SKM-1 (cell line): ENCODE measurements at regions not wholly inside any gene's neighbourhood (a gene's known extent, or its start where the extent isn't known, plus 50 kb on each side); places are given as distances from the start of the nearest gene placed in this dataset.
"Not testable (repeated sequence)": the region's sequence is repeated elsewhere in the genome, so short reads cannot be mapped to it uniquely, and the experiment has no call there.

Source experiments
- DNase-seq: peaks from one replicate; lab custom pipeline; 2025; ENCODE audit not compliant: unreplicated experiment; lab: John Stamatoyannopoulos, UW

GRCh38 chrX:121283921-121284320 is 236.5 kb downstream of the GLUD2 start:
- no peak for DNase-seq

GRCh38 chrX:121298499-121298898 is 251.1 kb downstream of the GLUD2 start:
- DNase-seq = no peak

GRCh38 chrX:121301356-121301755 is 253.9 kb downstream of the GLUD2 start:
- no peak for DNase-seq

DNA sequence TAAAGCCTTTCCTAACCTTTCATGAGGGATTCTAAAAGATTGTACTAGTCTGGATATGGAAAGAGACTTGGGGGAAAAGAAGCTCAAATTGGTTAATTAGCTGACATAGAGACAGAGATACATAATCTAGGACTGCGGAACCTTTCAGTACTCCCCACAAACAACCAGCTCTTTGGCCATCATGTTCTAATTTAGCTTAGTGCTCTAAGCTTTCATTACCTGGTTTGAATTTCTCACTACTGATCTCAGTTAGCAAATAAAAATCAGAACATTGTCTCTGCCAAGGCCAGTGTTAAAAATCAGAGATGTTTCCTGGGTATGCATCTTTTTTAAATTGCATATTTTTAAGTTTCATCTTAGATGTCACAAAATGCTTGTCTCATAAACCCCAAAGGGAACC is 254.4 kb downstream of the GLUD2 start:
- DNase-seq = no peak

DNA sequence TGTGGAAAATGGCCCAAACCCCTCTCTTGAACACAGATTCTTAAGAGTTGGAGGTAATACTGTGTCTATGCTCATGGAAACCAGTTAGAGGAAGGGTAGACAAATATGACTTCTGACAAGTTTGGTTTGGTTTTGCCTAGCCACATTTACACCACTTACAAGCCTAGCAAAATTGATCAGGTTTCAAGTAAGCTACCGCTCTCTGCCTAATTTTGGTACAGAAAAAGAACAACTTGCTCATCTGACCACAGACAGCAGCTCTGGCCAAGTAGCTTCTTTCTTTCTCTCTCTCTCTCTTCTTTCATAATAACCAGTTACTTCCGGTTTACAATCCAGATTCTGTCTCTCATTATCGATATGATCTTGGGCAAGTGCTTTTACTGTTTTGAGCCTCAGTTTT is 260.0 kb downstream of the GLUD2 start:
- no peak for DNase-seq

DNA sequence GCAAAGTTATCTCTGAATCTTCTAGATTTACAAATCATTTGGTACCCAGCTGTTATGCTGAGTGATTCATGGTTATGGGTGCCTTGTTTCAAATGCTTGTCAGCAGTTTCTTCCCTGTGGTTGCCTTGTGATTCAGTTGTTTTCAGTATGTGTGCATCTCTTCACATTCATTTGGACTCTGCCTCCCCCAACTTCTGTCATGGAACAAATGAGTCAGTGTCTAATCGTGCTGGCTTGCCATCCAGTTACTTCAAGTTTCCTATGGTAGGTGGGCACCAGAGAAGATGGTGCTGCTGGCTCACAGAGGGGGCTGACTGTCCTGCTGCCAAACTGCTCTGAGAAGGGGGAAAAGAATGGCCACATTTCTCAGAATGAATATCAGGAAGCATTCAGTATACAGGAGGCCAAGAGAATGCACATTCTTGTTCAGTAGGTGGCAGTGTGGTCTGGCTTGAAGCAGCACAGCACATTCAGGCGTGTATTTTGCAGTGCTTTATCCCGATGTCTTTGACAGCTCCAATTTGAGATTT is 260.9 kb downstream of the GLUD2 start:
- no peak for DNase-seq

- DNase-seq = no peak
These were observed 263.4 kb downstream of the GLUD2 start for GRCh38 chrX:121310820-121311219.

DNA sequence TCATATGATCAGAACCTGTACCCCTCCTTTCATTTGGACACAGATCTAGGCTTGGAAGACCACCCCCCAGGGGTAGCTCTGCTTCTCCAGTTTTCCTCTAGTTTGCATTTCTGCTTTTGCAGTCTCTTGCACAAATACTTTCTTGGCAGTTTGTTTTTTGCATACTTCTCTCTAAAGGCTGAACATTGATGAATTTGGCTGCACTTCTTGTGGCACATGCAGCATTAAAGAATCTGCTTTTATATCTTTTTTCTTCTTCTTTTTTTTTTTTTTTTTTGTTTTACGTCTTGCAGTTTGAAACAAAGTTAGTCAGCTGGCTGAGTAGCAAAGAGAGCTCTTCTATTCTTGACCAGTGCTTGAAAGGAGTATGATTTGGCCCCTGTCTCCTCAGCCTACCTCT is 273.0 kb downstream of the GLUD2 start:
- DNase-seq = no peak

- no peak for DNase-seq
These were observed 274.7 kb downstream of the GLUD2 start for GRCh38 chrX:121322159-121322558.

DNA sequence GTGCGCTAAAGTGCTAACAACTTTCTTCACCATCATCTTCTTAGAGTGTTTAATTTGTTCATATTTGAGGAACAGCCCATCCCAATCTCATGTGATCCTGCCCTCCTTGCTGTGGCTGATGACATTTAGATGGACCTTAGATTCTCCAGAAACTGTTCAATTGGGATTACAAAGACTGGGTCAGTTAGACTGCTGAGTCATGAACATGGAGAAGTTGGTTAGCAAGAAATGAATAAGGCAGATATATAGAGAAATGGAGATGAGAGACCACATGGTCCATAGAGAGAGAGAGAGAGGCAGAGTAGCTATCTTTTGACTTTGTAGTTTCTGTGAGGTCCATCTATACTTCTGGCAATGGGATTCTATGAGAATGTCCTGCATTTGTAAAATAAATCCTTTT is 275.9 kb downstream of the GLUD2 start:
- DNase-seq = no peak

GRCh38 chrX:121333942-121334341 is 286.5 kb downstream of the GLUD2 start:
- no peak for DNase-seq

- DNase-seq = no peak
These were observed 289.5 kb downstream of the GLUD2 start for GRCh38 chrX:121336831-121337421.

- no peak for DNase-seq
These were observed 290.4 kb downstream of the GLUD2 start for GRCh38 chrX:121337816-121338215.

DNA sequence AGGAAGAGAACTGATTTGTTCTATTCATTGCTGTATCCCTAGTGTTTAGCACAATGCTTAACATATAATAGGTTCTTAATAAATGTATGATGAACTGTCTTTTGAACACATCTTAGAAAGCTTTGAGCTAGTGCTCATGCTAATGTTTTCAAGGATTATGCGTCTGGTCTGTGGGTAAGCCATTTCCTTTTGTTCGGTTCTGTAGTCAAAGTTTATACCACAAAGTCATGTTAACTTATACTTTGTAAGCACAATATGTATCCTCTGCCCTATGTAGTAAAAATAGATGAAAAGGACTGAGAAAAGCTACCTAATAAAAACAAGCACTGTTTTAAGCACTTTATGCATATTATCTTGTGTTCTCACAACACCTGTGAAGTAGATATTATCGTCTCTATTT is 301.9 kb downstream of the GLUD2 start:
- no peak for DNase-seq

DNA sequence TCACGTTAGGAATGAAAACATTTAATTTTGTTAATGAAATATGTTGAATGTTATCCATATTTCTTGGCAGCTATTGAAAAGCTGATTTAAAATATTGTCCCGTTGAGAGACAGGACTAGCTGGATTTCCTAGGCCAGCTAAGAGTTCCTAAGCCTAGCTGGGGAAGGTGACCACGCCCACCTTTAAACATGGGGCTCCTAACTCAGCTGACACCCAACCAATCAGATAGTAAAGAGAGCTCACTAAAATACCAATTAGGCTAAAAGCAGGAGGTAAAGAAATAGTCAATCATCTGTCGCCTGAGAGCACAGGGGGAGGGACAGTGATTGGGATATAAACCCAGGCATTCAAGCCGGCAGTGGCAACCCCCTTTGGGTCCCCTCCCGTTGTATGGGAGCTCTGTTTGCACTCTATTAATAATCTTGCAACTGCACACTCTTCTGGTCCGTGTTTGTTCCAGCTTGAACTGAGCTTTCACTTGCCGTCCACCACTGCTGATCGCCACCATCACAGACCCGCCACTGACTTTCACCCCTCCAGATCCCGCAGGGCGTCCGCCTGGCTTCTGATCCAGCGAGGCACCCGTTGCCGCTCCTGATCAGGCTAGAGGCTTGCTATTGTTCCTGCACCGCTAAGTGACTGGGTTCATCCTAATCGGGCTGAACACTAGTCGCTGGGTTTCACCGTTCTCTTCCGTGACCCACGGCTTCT is 308.9 kb downstream of the GLUD2 start:
- DNase-seq = no peak

DNA sequence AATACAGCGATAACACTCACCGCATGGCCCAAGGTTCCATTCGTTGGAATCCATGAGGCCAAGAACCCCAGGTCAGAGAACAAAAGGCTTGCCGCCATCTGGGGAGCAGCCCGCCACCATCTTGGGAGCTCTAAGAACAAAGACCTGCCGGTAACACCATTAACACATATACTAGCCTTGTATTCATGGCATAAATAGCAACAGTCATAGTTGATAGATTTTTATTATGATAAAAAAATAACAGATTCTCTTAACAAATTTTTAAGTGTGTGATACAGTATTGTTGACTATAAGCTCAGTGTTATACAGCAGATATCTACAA is 309.4 kb downstream of the GLUD2 start:
- DNase-seq = no peak

- DNase-seq = no peak
These were observed 312.9 kb downstream of the GLUD2 start for GRCh38 chrX:121360280-121360679.

- no peak for DNase-seq
These were observed 318.3 kb downstream of the GLUD2 start for GRCh38 chrX:121365572-121366161.

DNA sequence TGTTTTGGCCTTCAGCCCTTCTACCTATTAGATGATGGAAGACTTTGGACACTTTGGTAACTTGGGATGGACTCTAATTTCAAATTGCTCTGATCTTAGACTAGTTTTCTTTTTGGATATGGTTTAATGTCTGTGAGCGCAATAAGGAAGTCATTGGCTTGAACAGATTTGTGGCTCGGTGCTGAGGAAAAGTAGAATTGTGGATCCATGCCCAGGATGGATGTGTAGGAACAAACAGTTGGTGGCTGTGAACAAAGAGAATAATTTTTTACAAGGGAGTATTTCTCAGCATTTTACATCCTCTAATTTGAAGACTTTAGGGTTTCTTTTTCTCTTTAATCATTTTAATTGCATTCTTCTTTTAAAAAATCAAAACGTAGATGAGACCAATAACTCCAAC is 327.1 kb downstream of the GLUD2 start:
- DNase-seq = no peak

GRCh38 chrX:121381915-121382314 is 334.5 kb downstream of the GLUD2 start:
- not testable (repeated sequence) for DNase-seq

DNA sequence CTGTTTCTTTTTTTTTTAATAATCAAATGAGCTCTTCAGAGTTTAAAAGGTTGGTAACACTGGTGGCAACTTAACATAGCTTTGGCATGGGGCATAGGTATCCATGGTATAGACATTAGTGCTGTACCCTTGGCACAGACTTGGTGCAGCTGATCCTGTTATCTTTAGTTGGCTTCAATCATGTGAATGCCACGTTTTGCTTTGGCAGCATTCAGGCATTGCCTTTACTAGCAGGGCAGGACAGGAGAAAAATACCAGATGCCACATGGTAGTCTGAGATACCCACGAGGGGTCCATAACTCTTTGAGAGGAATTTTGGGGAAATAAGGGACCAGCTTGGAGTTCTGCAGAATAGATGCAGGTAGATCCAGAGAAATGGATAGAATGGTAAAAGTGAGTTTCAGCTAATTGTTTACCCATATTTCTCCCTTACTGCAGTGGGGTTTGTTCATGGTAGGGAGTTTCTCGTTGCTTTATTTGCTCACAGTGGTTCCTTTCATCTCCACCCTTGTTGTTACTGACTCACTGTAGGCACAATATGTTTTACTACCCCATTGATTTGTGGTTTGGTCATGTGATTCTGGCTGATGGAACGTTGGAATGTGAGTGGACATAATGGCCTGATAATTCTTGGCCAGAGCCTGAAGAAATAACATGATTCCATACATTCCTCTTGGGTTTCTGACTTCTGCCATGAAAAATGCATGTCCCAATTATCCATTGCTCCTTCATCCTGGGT is 342.7 kb downstream of the GLUD2 start:
- DNase-seq = no peak

DNA sequence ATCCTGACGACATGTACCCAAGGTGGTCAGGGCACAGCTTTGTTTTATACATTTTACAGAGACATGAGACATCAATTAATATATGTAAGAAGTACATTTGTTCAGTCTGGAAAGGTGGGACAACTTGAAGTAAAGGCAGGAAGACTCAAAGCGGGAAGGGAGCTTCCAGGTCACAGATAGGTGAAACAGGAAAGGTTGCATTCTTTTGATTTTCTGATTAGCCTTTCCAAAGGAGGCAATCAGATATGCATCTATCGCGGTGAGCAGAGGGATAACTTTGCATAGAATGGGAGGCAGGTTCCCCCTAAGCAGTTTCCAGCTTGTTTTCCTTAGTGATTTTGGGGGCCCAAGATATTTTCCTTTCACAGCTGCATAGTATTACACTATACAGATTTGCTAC is 358.4 kb downstream of the GLUD2 start:
- no peak for DNase-seq
